Right lobe of liver (tissue), 6 donors: ENCODE measurements at regions not wholly inside any gene's neighbourhood (a gene's known extent, or its start where the extent isn't known, plus 50 kb on each side); places are given as distances from the start of the nearest gene placed in this dataset.

Experiments
- ATAC-seq, 4 donors: fragments of 200-7000 bp; cut with Tn5 transposase; one replicate each; pipeline ENCODE4 v1.9.1; 2020; ENCODE audit warnings: mild to moderate bottlenecking in 4 of 4, moderate library complexity in 4 of 4
- DNase-seq, 3 donors: peaks; one replicate each; pipeline ENCODE4 v3.0.0-alpha.2; 2020
- H3K27ac ChIP-seq, 3 donors: fragments of 200-600 bp; one replicate each; pipeline ENCODE4 v1.8.0; 2022
- H3K27me3 ChIP-seq, 2 donors: fragments of 200-600 bp; one replicate each; pipeline ENCODE4 v1.8.0; 2022
- H3K36me3 ChIP-seq, 4 donors: fragments of 200-600 bp; sonication (generic) in 1 of 4; one replicate each; pipeline versions ENCODE4 v1.5.1 to v1.8.0; 2017 to 2022; ENCODE audit warnings: control low read depth in 1 of 4
- H3K4me1 ChIP-seq, 4 donors: fragments of 200-600 bp; sonication (generic) in 1 of 4; one replicate each; pipeline versions ENCODE4 v1.5.1 to v1.8.0; 2017 to 2022; ENCODE audit warnings: control low read depth in 1 of 4
- H3K4me3 ChIP-seq, 3 donors: fragments of 200-600 bp; one replicate each; pipeline ENCODE4 v1.8.0; 2022
- H3K9me3 ChIP-seq, 4 donors: fragments of 200-600 bp; sonication (generic) in 1 of 4; one replicate each; pipeline versions ENCODE4 v1.5.1 to v1.8.0; 2017 to 2022; ENCODE audit warnings: control low read depth in 1 of 4
- CTCF ChIP-seq, 4 donors: fragments of 200-600 bp in 3 of 4; fragments of 450-650 bp in 1 of 4; IDR thresholded peaks; one replicate each; pipeline versions ENCODE4 v1.5.1 to v1.8.0; 2016 to 2022; ENCODE audit warnings: antibody characterized with exemption in 4 of 4, mild to moderate bottlenecking in 2 of 4
- POLR2A ChIP-seq: fragments of 450-650 bp; IDR thresholded peaks from one replicate; pipeline ENCODE4 v1.6.1; 2017; ENCODE audit warnings: antibody characterized with exemption, mild to moderate bottlenecking
- WGBS: methylation state at CpG from one replicate; pipeline ENCODE4 v1.1.6; 2018; ENCODE audit warnings: low coverage, low lambda C conversion rate; ENCODE audit not compliant: insufficient coverage; ENCODE audit errors: missing lambda C conversion rate; 5-methylcytosine and 5-hydroxymethylcytosine counted together
- intact Hi-C, 2 donors: fragments of 100-400 bp; cut with DNase I; formaldehyde crosslinking; loops; one replicate each; pipeline versions ENCODE4 v1.11.2 to v1.14.1; 2022
- donor health status: DM: no; HTN: yes; CAD: no.
- donor health status: DM: no; HTN: no; CAD: no.
- donor health status: DM: no; HTN: no; CAD: no.
- donor health status: DM: no; HTN: yes; CAD: no.
- donor health status: DM: no; HTN: yes; CAD: no.

DNA sequence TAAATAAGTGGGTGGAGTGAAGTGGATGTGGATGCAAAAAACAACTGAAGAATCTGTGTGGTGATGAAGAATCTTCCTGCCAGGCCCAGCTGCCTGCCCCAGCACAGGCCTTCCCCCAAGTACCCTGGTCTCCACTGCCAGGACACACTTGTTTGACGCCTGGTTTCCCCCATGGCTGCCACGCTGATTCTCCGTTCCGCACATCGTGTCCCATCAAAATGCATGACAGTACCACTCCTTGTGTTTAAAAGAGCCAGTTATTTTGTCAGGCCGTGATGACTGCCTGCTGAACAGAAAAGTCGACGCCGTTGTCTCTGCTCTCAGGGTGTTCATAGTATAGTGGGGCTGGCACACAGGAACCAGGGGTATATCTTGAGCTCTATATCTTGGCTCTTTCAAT lies 50.3 kb upstream of the KYNU start:
- ATAC-seq (no peak), DNase-seq (no peak)
- H3K4me1 ChIP-seq: no peaks in the 10 kb centered on the region
- H3K9me3 ChIP-seq: no peaks in the 10 kb centered on the region
- H3K27me3 ChIP-seq: no peaks in the 10 kb centered on the region
- TF ChIP-seq CTCF (IDR thresholded peaks at IDR 0.05) (no peak), POLR2A (no peak)
- 93% methylated on average over 3 of the region's 9 CpGs for WGBS
- H3K36me3 ChIP-seq: no peaks in the 10 kb centered on the region
- H3K27ac ChIP-seq: no peak overlapping the region
- intact Hi-C loops: no loop called here
- no peak overlapping the region for H3K4me3 ChIP-seq

DNA sequence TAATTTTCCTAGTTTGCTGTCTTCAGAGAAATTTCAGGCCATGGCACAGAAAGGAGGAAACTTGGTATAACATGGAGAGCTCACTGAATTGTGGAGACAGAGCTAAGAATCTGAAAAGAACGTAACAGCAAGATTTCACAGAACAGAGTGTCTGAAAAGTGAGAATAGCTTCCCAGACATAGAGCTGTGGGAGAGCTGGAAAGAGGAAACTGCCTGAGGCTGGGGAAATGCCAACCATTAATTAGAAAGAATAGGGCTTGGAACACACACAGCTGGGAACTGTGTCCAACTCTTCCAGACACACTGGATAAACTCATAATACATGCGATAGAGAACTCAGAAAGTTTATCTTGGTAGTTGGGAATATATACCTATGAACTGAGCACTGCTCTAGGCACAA lies 51.6 kb upstream of the KYNU start:
- 72% methylated on average over 2 of the region's 2 CpGs for WGBS
- no peak for TF ChIP-seq POLR2A
- no peak for TF ChIP-seq CTCF (IDR thresholded peaks at IDR 0.05)
- Histone ChIP-seq H3K9me3 (no peaks in the 10 kb centered on the region), H3K27me3 (no peaks in the 10 kb centered on the region), H3K36me3 (no peaks in the 10 kb centered on the region), H3K4me3 (no peak overlapping the region), H3K4me1 (no peaks in the 10 kb centered on the region), H3K27ac (no peak overlapping the region)
- no peak for DNase-seq
- intact Hi-C loops: no loop called here
- ATAC-seq: no peak

DNA sequence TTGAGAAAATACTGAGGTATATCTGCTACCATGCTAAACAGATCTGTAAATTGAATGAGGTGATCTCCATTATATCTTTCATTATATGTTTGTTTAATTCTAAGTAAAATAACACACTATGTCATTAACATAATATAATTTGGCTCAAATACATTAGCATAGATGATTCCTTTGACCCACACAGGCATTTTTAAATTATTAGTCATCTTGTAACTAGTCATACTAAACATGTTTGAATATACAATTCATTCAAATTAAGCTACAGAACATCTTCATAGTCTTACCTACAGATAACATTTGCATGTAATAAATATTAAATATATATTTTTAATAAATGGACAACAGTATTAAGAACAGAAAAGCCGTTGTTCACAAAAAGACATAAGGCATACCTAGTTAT lies 52.7 kb upstream of the KYNU start:
- ATAC-seq (no peak), DNase-seq (no peak)
- Histone ChIP-seq H3K4me1 (no peaks in the 10 kb centered on the region), H3K27ac (no peak overlapping the region), H3K36me3 (no peaks in the 10 kb centered on the region), H3K9me3 (no peaks in the 10 kb centered on the region), H3K4me3 (no peak overlapping the region), H3K27me3 (no peaks in the 10 kb centered on the region)
- no peak for TF ChIP-seq CTCF (IDR thresholded peaks at IDR 0.05)
- 40% methylated on average over 1 of the region's 1 CpG for WGBS
- intact Hi-C loops: no loop called here

DNA sequence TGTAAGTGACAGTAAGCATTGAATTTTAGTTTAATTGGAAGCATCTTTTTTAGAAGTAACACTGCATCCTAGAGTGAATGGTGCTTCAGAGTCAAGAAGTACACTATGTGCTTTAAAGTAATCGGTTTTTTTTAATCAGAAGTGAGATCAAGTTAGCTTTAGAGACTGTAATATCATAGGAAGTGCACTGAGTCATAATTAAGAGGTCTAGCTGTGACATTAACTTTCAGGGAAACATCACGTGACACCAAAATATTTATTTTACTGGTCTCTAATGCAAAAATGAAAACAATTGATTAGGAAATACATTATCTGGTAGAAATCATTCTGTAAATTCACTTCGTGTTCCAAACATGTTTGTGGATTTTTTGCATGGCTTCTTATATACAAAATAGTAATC lies 55.3 kb upstream of the KYNU start:
- H3K9me3 ChIP-seq: no peaks in the 10 kb centered on the region
- no peaks in the 10 kb centered on the region for H3K4me1 ChIP-seq
- no peaks in the 10 kb centered on the region for H3K27me3 ChIP-seq
- H3K4me3 ChIP-seq: no peak overlapping the region
- intact Hi-C loops: no loop called here
- no peaks in the 10 kb centered on the region for H3K36me3 ChIP-seq
- no peak overlapping the region for H3K27ac ChIP-seq
- ATAC-seq: no peak
- no peak for DNase-seq
- 55% methylated on average over 3 of the region's 3 CpGs for WGBS
- TF ChIP-seq CTCF (IDR thresholded peaks at IDR 0.05) (no peak), POLR2A (no peak)

GRCh38 chr2:142819411-142819810 lies 58.1 kb upstream of the KYNU start:
- intact Hi-C loops: no loop called here
- DNase-seq: no peak
- H3K9me3 ChIP-seq: no peaks in the 10 kb centered on the region
- no peak overlapping the region for H3K27ac ChIP-seq
- H3K4me1 ChIP-seq: no peaks in the 10 kb centered on the region
- no peak for ATAC-seq
- TF ChIP-seq CTCF (IDR thresholded peaks at IDR 0.05): no peak
- TF ChIP-seq POLR2A: no peak
- 84% methylated on average over 2 of the region's 2 CpGs for WGBS
- no peak overlapping the region for H3K4me3 ChIP-seq
- no peaks in the 10 kb centered on the region for H3K36me3 ChIP-seq
- H3K27me3 ChIP-seq: no peaks in the 10 kb centered on the region
